HL-60 (cell line): ENCODE measurements at regions not wholly inside any gene's neighbourhood (a gene's known extent, or its start where the extent isn't known, plus 50 kb on each side); places are given as distances from the start of the nearest gene placed in this dataset.

Experiments
- CTCF ChIP-seq: IDR thresholded peaks from one replicate; pipeline ENCODE4 v1.5.1; 2011; ENCODE audit warnings: low read length, control low read depth, inconsistent platforms; ENCODE audit not compliant: insufficient read depth
- GABPA ChIP-seq: IDR thresholded peaks from 2 replicates; pipeline ENCODE4 v1.6.1; 2012; ENCODE audit warnings: low read depth
- POLR2AphosphoS5 ChIP-seq: IDR thresholded peaks from 2 replicates; pipeline ENCODE4 v1.6.1; 2012; ENCODE audit warnings: low read depth
- REST ChIP-seq: IDR thresholded peaks from 2 replicates; pipeline ENCODE4 v1.6.1; 2012; ENCODE audit warnings: low read depth; ENCODE audit not compliant: insufficient replicate concordance
- SPI1 ChIP-seq: IDR thresholded peaks from 2 replicates; pipeline ENCODE4 v1.6.1; 2012; ENCODE audit warnings: low read depth, mild to moderate bottlenecking, borderline replicate concordance

DNA sequence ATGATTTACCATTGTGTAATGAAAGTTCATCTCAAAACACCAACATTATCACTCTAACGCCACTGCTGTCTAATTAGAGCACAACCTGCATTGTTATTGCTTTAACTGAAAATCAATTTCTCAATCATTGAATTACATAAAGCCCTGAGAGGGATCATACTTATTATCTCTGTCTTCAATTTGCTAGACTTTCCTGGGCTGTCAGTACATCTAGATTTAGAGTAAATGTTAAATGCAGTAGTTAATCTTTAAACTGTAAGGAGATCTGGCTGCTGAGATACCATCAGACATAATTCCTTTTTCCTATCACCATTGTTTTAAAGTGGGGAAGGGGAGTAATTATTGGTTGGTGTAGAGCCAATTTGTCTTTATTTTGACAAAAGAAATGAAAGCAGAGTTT, 1995.1 kb downstream of the MRPL39 start:
- no peak for TF ChIP-seq POLR2AphosphoS5
- TF ChIP-seq CTCF: no peak
- TF ChIP-seq GABPA: no peak
- TF ChIP-seq SPI1: no peak
- no peak for TF ChIP-seq REST
